GM21360 (cell line): ENCODE measurements at regions not wholly inside any gene's neighbourhood (a gene's known extent, or its start where the extent isn't known, plus 50 kb on each side); places are given as distances from the start of the nearest gene placed in this dataset.
A peak's percentile ranks its signal among the peaks of the same experiment; 100 is the strongest.
"Not testable (repeated sequence)": the region's sequence is repeated elsewhere in the genome, so short reads cannot be mapped to it uniquely, and the experiment has no call there.

Experiments used
- ATAC-seq: cut with Tn5 transposase; IDR thresholded peaks from one replicate; pipeline ENCODE4 v1.9.1; 2021; ENCODE audit warnings: mild to moderate bottlenecking, moderate library complexity; ENCODE audit not compliant: unreplicated experiment

GRCh38 chr4:101730291-101731117 lies 60.0 kb upstream of the BANK1 start:
- ATAC-seq = peak; percentile 99

- no peak for ATAC-seq
These were observed 63.3 kb upstream of the BANK1 start for GRCh38 chr4:101727238-101727637.

GRCh38 chr4:101724093-101724492 lies 66.4 kb upstream of the BANK1 start:
- ATAC-seq = no peak

GRCh38 chr4:101718810-101719209 lies 71.7 kb upstream of the BANK1 start:
- ATAC-seq = no peak

- no peak for ATAC-seq
These were observed 78.8 kb upstream of the BANK1 start for GRCh38 chr4:101711590-101712260.

- no peak for ATAC-seq
These were observed 79.7 kb upstream of the BANK1 start for GRCh38 chr4:101710806-101711205.

GRCh38 chr4:101708293-101709039 lies 82.1 kb upstream of the BANK1 start:
- no peak for ATAC-seq

GRCh38 chr4:101707596-101707995 lies 82.9 kb upstream of the BANK1 start:
- no peak for ATAC-seq

GRCh38 chr4:101706535-101707057 lies 83.9 kb upstream of the BANK1 start:
- no peak for ATAC-seq

- no peak for ATAC-seq
These were observed 89.0 kb upstream of the BANK1 start for GRCh38 chr4:101701551-101701950.

- no peak for ATAC-seq
These were observed 90.9 kb upstream of the BANK1 start for GRCh38 chr4:101699441-101700124.

- ATAC-seq = no peak
These were observed 93.3 kb upstream of the BANK1 start for GRCh38 chr4:101697266-101697665.

- no peak for ATAC-seq
These were observed 94.1 kb upstream of the BANK1 start for GRCh38 chr4:101696276-101697010.

GRCh38 chr4:101695176-101695575 lies 95.4 kb upstream of the BANK1 start:
- ATAC-seq = no peak

GRCh38 chr4:101694403-101694802 lies 96.1 kb upstream of the BANK1 start:
- ATAC-seq = not testable (repeated sequence)

- peak; percentile 71 for ATAC-seq
These were observed 96.6 kb upstream of the BANK1 start for GRCh38 chr4:101693842-101694398.

- no peak for ATAC-seq
These were observed 101.3 kb upstream of the BANK1 start for GRCh38 chr4:101689220-101689619.

- ATAC-seq = no peak
These were observed 105.4 kb upstream of the BANK1 start for GRCh38 chr4:101685126-101685525.

GRCh38 chr4:101682946-101683345 lies 107.6 kb upstream of the BANK1 start:
- no peak for ATAC-seq

- no peak for ATAC-seq
These were observed 112.3 kb upstream of the BANK1 start for GRCh38 chr4:101678180-101678579.
